ENCODE measurements at regions not wholly inside any gene's neighbourhood (a gene's known extent, or its start where the extent isn't known, plus 50 kb on each side); places are given as distances from the start of the nearest gene placed in this dataset.

DNA sequence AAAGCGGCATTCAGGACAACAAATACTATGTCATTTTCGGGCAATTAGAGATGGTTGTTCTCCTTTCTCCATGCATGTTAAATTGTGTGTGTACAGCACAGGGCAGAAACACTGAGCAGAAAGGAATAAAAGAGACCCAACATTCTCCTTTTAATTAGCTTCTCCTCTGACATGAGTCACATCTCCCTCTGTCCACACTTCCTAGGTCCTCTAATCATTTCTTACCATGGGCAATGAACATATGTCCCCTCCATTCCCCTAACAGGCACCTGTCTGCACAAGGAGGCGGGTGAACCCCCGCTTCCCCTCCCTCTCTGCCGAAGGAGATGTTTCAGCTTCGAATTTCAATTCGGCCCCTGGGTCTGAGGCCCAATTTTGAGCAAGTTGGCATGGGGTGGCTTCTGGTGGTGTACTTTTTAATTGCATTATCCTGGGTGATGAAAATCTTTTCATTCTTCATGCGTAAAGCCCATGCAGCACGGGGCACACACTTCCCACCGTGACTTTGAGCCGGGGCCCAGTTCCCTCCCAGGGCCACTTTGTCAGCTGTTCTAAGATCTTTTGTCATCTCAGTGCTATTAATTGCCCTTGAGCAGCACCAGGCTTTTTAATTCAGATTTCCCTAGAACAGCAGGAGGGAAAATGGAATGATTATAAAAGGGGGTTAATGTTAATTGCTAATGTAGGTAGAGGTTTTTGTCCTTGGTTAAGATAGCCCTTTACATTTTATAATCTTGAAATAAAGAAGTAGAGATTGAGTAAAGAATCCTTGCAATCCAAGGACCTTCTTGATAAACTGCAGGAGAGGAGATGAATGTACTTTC lies 219.5 kb upstream of the NRP1 start:
- no peak overlapping the region for H3K27ac ChIP-seq
- TF ChIP-seq, protein P1, sequence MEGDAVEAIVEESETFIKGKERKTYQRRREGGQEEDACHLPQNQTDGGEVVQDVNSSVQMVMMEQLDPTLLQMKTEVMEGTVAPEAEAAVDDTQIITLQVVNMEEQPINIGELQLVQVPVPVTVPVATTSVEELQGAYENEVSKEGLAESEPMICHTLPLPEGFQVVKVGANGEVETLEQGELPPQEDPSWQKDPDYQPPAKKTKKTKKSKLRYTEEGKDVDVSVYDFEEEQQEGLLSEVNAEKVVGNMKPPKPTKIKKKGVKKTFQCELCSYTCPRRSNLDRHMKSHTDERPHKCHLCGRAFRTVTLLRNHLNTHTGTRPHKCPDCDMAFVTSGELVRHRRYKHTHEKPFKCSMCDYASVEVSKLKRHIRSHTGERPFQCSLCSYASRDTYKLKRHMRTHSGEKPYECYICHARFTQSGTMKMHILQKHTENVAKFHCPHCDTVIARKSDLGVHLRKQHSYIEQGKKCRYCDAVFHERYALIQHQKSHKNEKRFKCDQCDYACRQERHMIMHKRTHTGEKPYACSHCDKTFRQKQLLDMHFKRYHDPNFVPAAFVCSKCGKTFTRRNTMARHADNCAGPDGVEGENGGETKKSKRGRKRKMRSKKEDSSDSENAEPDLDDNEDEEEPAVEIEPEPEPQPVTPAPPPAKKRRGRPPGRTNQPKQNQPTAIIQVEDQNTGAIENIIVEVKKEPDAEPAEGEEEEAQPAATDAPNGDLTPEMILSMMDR (IDR thresholded peaks at IDR 0.05): no peak
- no peak for TF ChIP-seq POLR2A (IDR thresholded peaks at IDR 0.05)
- H3K36me3 ChIP-seq: no peaks in the 10 kb centered on the region
- no peak for DNase-seq
- H3K9me3 ChIP-seq: no peaks in the 10 kb centered on the region
- H3K4me1 ChIP-seq: no peaks in the 10 kb centered on the region
- H3K27me3 ChIP-seq: no peaks in the 10 kb centered on the region
- H3K4me3 ChIP-seq: no peak overlapping the region

DNA sequence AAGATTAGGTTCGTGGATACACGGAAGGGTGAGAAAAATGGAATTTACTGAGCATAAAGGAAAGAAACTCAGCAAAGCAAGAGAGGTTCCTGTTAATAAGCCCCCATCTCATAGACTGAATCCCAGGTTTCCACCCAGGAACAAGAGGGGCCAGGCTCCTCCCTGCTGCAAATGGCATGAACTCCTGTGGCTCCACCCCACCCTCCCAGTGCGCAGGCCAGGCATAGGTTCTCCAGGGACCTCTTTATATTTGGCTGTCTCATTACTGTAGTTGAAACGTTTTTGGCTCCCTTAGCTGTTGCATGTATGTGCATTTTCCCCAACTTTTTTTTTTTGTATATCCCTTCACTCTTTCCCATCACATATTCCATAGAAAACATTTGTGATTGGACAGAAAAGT lies 217.8 kb upstream of the NRP1 start:
- no peaks in the 10 kb centered on the region for H3K27me3 ChIP-seq
- no peak for DNase-seq
- no peaks in the 10 kb centered on the region for H3K4me1 ChIP-seq
- H3K36me3 ChIP-seq: no peaks in the 10 kb centered on the region
- TF ChIP-seq, protein P1 (IDR thresholded peaks at IDR 0.05): no peak
- no peak for TF ChIP-seq POLR2A (IDR thresholded peaks at IDR 0.05)
- no peak overlapping the region for H3K4me3 ChIP-seq
- no peaks in the 10 kb centered on the region for H3K9me3 ChIP-seq
- no peak overlapping the region for H3K27ac ChIP-seq

DNA sequence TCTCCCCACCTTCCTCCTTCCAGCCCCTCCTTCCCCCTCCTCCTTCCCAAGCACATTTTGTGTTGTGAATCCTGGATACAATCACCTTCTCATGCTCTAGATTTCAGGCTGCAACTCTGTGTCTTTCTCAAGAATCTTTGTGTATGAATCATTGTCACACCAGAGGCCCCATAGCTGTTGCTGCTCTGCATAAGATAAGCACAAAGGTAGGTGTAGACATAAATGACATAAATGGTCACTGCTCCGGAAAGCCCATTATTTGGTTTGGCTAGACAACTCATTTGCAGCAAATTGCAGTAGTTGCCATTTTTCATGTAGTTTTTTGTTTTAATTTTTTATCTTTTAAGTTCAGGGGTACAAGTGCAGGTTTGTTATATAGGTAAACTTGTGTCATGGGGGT lies 216.3 kb upstream of the NRP1 start:
- H3K27me3 ChIP-seq: no peaks in the 10 kb centered on the region
- no peaks in the 10 kb centered on the region for H3K4me1 ChIP-seq
- H3K4me3 ChIP-seq: no peak overlapping the region
- no peaks in the 10 kb centered on the region for H3K36me3 ChIP-seq
- H3K9me3 ChIP-seq: no peaks in the 10 kb centered on the region
- DNase-seq: no peak
- TF ChIP-seq, protein P1 (IDR thresholded peaks at IDR 0.05): no peak
- TF ChIP-seq POLR2A (IDR thresholded peaks at IDR 0.05): no peak
- no peak overlapping the region for H3K27ac ChIP-seq

DNA sequence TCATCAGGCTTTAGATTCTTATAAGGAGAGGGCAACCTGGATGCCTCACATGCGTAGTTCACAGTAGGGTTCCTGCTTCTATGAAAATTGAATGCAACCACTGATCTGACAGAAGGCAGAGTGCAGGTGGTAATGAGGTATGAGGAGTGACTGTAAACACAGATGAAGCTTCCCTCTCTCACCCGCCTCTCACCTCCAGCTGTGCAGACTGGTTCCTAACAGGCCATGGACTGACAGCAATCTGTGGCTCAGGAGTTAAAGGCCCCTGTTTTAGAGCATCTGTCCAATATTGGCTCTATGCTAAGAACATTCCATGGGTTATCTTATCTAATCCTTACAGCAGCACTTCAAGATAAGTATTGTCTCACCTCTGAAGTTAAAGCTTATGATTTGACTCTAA lies 213.5 kb upstream of the NRP1 start:
- H3K27me3 ChIP-seq: no peaks in the 10 kb centered on the region
- peaks cover 0 to 7% (median 0%) of the 10 kb centered on the region in 4 donors for H3K9me3 ChIP-seq
- H3K36me3 ChIP-seq: no peaks in the 10 kb centered on the region
- no peaks in the 10 kb centered on the region for H3K4me1 ChIP-seq
- DNase-seq: no peak
- no peak overlapping the region for H3K27ac ChIP-seq
- H3K4me3 ChIP-seq: no peak overlapping the region
- TF ChIP-seq POLR2A (IDR thresholded peaks at IDR 0.05): no peak

DNA sequence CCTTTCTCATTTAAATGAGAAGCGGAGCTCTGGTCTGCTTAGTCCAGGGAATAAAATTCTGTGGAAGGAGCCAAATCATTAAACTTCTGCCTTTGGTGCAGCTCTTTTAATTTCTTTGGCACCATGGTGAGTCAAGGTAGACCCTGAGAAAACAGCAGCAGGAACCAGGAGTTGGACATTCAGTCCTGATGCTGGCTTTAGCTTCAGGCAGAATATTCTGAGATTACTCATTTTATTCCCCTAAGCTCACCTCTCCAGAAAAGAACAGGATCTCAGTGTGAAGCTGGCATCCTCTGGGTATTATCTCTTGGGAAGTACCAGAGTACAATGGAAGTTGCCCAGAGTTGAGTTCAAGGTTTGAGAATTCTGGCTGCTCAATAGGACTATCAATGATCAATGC lies 211.6 kb upstream of the NRP1 start:
- peaks cover 0 to 7% (median 0%) of the 10 kb centered on the region in 4 donors for H3K9me3 ChIP-seq
- TF ChIP-seq, protein P1 (IDR thresholded peaks at IDR 0.05): no peak
- TF ChIP-seq POLR2A (IDR thresholded peaks at IDR 0.05): no peak
- no peak for DNase-seq
- H3K4me3 ChIP-seq: no peak overlapping the region
- no peaks in the 10 kb centered on the region for H3K36me3 ChIP-seq
- H3K4me1 ChIP-seq: no peaks in the 10 kb centered on the region
- H3K27ac ChIP-seq: no peak overlapping the region
- H3K27me3 ChIP-seq: no peaks in the 10 kb centered on the region

DNA sequence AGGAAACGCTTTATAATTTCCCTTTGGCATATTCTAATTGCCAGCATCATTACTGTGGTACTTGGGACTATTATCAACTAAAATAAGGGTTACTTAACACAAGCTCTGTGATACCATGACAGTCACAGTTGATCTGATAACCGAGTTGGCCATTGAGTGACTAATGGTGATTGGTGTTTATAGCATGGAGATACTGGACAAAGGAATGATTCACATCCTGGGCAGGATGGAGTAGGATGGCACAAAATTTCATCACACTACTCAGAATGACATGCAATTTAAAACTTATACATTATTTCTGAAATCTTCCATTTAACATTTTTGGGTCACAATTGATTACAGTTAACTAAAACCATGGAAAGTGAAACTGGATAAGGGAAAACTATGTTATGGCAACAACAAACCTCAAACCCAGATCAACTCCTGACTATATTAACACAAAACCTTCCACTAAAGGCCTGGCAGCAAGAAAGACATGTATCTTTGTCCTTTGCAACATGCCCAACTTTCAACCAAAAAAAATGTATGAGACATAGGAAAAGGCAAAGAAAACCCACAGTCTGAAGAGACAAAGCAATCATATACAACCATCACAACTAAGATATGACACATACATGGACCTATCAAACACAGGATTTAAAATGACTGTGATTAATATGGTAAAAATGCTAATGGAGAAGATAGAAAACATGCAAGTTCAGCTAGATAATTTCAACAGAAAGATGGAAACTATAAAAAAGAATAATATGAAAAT lies 208.5 kb upstream of the NRP1 start:
- peaks cover 0 to 7% (median 0%) of the 10 kb centered on the region in 4 donors for H3K9me3 ChIP-seq
- DNase-seq: no peak
- no peak overlapping the region for H3K4me3 ChIP-seq
- no peak for TF ChIP-seq POLR2A (IDR thresholded peaks at IDR 0.05)
- TF ChIP-seq, protein P1 (IDR thresholded peaks at IDR 0.05): no peak
- no peaks in the 10 kb centered on the region for H3K36me3 ChIP-seq
- no peak overlapping the region for H3K27ac ChIP-seq
- no peaks in the 10 kb centered on the region for H3K4me1 ChIP-seq
- H3K27me3 ChIP-seq: no peaks in the 10 kb centered on the region
